ENCODE measurements at regions not wholly inside any gene's neighbourhood (a gene's known extent, or its start where the extent isn't known, plus 50 kb on each side); places are given as distances from the start of the nearest gene placed in this dataset.

DNA sequence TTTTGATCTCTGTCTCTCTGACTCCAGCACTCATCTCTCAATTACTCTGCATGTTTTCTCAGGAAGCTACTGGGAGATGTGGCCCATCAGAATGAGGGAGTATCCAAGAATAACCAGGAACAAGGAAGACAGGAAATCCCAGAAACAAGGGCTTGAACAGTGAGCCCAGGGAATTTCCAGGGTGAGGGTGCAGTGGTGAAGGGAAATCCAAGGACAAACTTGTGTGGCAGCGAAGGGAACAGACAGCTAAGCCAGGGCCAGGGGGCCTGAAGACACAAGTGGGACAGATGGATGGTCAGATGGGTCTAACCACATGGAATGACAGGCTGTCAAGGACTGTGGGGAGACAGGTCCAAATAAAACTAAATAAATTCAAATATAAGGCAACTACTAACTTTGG lies 121.8 kb upstream of the ERRFI1 start:
- intact Hi-C loops (cut with DNase I): no loop called here
- Histone ChIP-seq H3K27me3 (ENCODE audit: control insufficient read depth, insufficient read depth, low read length) (no peaks in the 10 kb centered on the region), H3K9me3 (ENCODE audit: control insufficient read depth in 2 of 3, insufficient read depth in 1 of 3, low read length in 3 of 3) (no peaks in the 10 kb centered on the region), H3K4me1 (ENCODE audit: control insufficient read depth in 2 of 3, insufficient read depth in 2 of 3, low read depth in 1 of 3, low read length in 3 of 3) (no peaks in the 10 kb centered on the region), H3K36me3 (ENCODE audit: control insufficient read depth in 2 of 3, insufficient read depth in 3 of 3, low read length in 3 of 3) (no peaks in the 10 kb centered on the region), H3K27ac (ENCODE audit: low read depth in 2 of 2, low read length in 2 of 2) (no peak overlapping the region), H3K9ac (ENCODE audit: low read length in 3 of 3) (no peak overlapping the region), H3K4me3 (ENCODE audit: low read length in 3 of 3) (no peak overlapping the region)
- DNase-seq: no peak
- no peak for FAIRE-seq
- TF ChIP-seq, protein P1, sequence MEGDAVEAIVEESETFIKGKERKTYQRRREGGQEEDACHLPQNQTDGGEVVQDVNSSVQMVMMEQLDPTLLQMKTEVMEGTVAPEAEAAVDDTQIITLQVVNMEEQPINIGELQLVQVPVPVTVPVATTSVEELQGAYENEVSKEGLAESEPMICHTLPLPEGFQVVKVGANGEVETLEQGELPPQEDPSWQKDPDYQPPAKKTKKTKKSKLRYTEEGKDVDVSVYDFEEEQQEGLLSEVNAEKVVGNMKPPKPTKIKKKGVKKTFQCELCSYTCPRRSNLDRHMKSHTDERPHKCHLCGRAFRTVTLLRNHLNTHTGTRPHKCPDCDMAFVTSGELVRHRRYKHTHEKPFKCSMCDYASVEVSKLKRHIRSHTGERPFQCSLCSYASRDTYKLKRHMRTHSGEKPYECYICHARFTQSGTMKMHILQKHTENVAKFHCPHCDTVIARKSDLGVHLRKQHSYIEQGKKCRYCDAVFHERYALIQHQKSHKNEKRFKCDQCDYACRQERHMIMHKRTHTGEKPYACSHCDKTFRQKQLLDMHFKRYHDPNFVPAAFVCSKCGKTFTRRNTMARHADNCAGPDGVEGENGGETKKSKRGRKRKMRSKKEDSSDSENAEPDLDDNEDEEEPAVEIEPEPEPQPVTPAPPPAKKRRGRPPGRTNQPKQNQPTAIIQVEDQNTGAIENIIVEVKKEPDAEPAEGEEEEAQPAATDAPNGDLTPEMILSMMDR (IDR thresholded peaks at IDR 0.05; ENCODE audit: borderline replicate concordance, extremely low read depth, insufficient read depth): no peak

DNA sequence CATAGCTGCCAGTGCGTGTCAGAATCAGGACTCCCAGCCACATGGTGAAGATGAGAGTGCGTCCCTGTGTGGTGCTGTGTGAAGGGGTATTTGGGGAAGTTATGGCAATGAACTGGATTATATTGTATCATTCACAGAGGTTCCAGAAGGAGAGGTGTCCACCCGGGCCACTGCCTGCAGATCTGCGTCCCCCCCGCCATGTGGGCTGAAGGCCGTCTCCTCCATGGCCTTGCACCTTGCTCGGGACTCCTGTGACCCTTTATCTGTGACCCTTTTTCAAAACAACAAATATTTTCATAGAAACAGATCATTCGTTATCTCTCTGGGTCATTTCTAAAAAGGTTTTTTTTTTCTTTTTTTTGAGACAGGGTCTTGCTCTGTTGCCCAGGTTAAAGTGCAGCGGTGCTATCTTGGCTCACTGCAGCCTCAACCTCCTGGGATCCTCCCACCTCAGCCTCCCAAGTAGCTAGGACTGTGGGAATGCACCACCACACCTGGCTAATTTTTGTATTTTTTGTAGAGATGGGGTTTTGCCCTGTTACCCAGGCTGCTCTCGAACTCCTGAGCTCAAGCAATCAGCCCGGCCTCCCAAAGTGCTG lies 120.2 kb upstream of the ERRFI1 start:
- DNase-seq: no peak
- H3K4me3 ChIP-seq (ENCODE audit: low read length in 3 of 3): no peak overlapping the region
- H3K36me3 ChIP-seq (ENCODE audit: control insufficient read depth in 2 of 3, insufficient read depth in 3 of 3, low read length in 3 of 3): no peaks in the 10 kb centered on the region
- H3K4me1 ChIP-seq (ENCODE audit: control insufficient read depth in 2 of 3, insufficient read depth in 2 of 3, low read depth in 1 of 3, low read length in 3 of 3): no peaks in the 10 kb centered on the region
- TF ChIP-seq, protein P1 (IDR thresholded peaks at IDR 0.05; ENCODE audit: borderline replicate concordance, extremely low read depth, insufficient read depth): no peak
- no peaks in the 10 kb centered on the region for H3K9me3 ChIP-seq (ENCODE audit: control insufficient read depth in 2 of 3, insufficient read depth in 1 of 3, low read length in 3 of 3)
- no peak overlapping the region for H3K9ac ChIP-seq (ENCODE audit: low read length in 3 of 3)
- intact Hi-C loops (cut with DNase I): no loop called here
- FAIRE-seq: no peak
- H3K27me3 ChIP-seq (ENCODE audit: control insufficient read depth, insufficient read depth, low read length): no peaks in the 10 kb centered on the region
- H3K27ac ChIP-seq (ENCODE audit: low read depth in 2 of 2, low read length in 2 of 2): no peak overlapping the region

DNA sequence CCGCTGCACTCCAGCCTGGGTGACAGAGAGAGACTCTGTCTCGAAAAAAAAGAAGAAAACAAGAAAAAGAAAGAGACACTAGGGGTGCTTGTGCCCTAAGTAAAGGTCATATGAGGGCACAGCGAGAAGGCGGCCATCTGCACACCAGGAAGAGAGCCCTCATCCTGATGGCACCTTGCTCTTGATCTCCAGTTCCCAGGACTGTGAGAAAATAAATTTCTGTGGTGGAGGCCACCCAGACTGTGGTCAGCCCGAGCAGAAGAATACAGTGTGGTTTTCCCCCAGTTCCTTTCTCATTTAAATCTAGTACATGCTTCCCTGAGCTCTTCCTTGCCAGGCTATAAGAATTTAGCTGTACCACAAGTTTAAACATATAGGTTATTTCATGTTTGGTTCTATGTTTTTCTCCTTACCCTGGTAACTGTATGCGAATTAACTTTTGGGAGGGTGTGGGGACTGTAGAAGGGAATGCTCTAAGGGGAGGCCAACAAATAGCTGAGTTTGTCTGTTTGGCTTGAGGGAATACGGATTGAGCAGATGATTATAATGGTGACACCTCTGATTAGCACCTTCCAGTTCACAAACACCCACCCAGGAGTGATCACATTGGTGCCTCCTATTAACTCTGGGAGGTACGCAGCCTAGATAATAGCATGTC lies 119.6 kb upstream of the ERRFI1 start:
- Histone ChIP-seq H3K36me3 (ENCODE audit: control insufficient read depth in 2 of 3, insufficient read depth in 3 of 3, low read length in 3 of 3) (no peaks in the 10 kb centered on the region), H3K9me3 (ENCODE audit: control insufficient read depth in 2 of 3, insufficient read depth in 1 of 3, low read length in 3 of 3) (no peaks in the 10 kb centered on the region), H3K9ac (ENCODE audit: low read length in 3 of 3) (no peak overlapping the region), H3K27me3 (ENCODE audit: control insufficient read depth, insufficient read depth, low read length) (no peaks in the 10 kb centered on the region), H3K4me1 (ENCODE audit: control insufficient read depth in 2 of 3, insufficient read depth in 2 of 3, low read depth in 1 of 3, low read length in 3 of 3) (no peaks in the 10 kb centered on the region), H3K27ac (ENCODE audit: low read depth in 2 of 2, low read length in 2 of 2) (no peak overlapping the region), H3K4me3 (ENCODE audit: low read length in 3 of 3) (no peak overlapping the region)
- DNase-seq: no peak
- intact Hi-C loops (cut with DNase I): no loop called here
- FAIRE-seq: no peak
- TF ChIP-seq, protein P1 (IDR thresholded peaks at IDR 0.05; ENCODE audit: borderline replicate concordance, extremely low read depth, insufficient read depth): no peak
